Prostate gland (tissue), 2 donors: ENCODE measurements at regions not wholly inside any gene's neighbourhood (a gene's known extent, or its start where the extent isn't known, plus 50 kb on each side); places are given as distances from the start of the nearest gene placed in this dataset.

ENCODE experiments used
- DNase-seq: peaks from one replicate; pipeline ENCODE4 v3.0.0-alpha.2; 2019; ENCODE audit warnings: low spot score
- H3K27ac ChIP-seq, 2 donors: fragments of 200-600 bp; sonication (generic); 2 replicates each; pipeline ENCODE4 v1.5.1; 2017 to 2019
- H3K27me3 ChIP-seq: fragments of 200-600 bp; sonication (generic); replicated peaks from 2 replicates; pipeline ENCODE4 v1.5.1; 2019; ENCODE audit not compliant: insufficient read depth
- H3K36me3 ChIP-seq, 2 donors: fragments of 200-600 bp; sonication (generic); 1 replicate in 1 of 2; 2 replicates in 1 of 2; pipeline versions ENCODE4 v1.5.1 to v1.8.1; 2017 to 2019
- H3K4me1 ChIP-seq: fragments of 200-600 bp; sonication (generic); replicated peaks from 2 replicates; pipeline ENCODE4 v1.5.1; 2019
- H3K4me3 ChIP-seq, 2 donors: fragments of 200-600 bp; sonication (generic); 2 replicates each; pipeline ENCODE4 v1.5.1; 2017 to 2019
- H3K9me3 ChIP-seq: fragments of 200-600 bp; sonication (generic); 2 replicates; pipeline ENCODE4 v1.5.1; 2017
- POLR2A ChIP-seq: fragments of 450-650 bp; IDR thresholded peaks from one replicate; pipeline ENCODE4 v1.6.1; 2016; ENCODE audit warnings: antibody characterized with exemption, mild to moderate bottlenecking
- POLR2AphosphoS5 ChIP-seq: sonication (generic); formaldehyde crosslinking; IDR thresholded peaks from one replicate; pipeline ENCODE4 v1.6.1; 2017; ENCODE audit warnings: antibody characterized with exemption
- WGBS: methylation state at CpG from one replicate; pipeline ENCODE4 v1.1.5; 2018; 5-methylcytosine and 5-hydroxymethylcytosine counted together
- intact Hi-C: fragments of 100-400 bp; cut with DNase I; formaldehyde crosslinking; loops from one replicate; pipeline ENCODE4 v1.14.2; 2022
- TF ChIP-seq, protein P1 (sequence below), 4 experiments: fragments of 200-600 bp in 2 of 4; fragments of 450-650 bp in 2 of 4; sonication (generic) in 2 of 4; IDR thresholded peaks; 1 replicate in 3 of 4; 2 replicates in 1 of 4; pipeline ENCODE4 v1.5.1; 2016 to 2019; ENCODE audit warnings: antibody characterized with exemption in 4 of 4, mild to moderate bottlenecking in 2 of 4, moderate library complexity in 2 of 4

DNA sequence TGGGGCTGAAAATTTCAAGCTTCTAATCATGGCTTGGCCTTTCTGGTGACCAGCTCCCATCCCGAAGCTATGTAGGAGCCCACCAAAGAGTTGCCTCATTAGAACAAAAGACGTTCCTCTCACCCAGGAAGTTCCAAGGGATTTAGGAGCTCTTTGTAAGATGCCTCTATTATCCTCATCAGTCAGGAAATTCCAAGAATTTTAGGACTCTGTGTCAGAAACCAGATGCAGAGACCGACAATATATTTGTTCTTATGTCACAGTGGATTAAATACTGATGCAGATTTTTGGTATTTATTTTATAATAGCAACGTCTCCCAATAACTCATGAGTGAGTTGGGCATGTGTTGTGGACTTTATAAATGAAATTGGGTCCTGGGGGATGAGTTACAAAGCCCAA is 91.8 kb upstream of the SKOR2 start:
- TF ChIP-seq POLR2A (no peak), POLR2AphosphoS5 (no peak)
- TF ChIP-seq, protein P1, sequence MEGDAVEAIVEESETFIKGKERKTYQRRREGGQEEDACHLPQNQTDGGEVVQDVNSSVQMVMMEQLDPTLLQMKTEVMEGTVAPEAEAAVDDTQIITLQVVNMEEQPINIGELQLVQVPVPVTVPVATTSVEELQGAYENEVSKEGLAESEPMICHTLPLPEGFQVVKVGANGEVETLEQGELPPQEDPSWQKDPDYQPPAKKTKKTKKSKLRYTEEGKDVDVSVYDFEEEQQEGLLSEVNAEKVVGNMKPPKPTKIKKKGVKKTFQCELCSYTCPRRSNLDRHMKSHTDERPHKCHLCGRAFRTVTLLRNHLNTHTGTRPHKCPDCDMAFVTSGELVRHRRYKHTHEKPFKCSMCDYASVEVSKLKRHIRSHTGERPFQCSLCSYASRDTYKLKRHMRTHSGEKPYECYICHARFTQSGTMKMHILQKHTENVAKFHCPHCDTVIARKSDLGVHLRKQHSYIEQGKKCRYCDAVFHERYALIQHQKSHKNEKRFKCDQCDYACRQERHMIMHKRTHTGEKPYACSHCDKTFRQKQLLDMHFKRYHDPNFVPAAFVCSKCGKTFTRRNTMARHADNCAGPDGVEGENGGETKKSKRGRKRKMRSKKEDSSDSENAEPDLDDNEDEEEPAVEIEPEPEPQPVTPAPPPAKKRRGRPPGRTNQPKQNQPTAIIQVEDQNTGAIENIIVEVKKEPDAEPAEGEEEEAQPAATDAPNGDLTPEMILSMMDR (IDR thresholded peaks at IDR 0.05) = no peak
- Histone ChIP-seq H3K4me3 (no peak overlapping the region), H3K27ac (no peak overlapping the region), H3K4me1 (no peaks in the 10 kb centered on the region), H3K27me3 (no peaks in the 10 kb centered on the region), H3K36me3 (no peaks in the 10 kb centered on the region), H3K9me3 (no peaks in the 10 kb centered on the region)
- intact Hi-C loops = no loop called here
- no peak for DNase-seq
- 73% methylated on average over 4 of the region's 4 CpGs for WGBS

DNA sequence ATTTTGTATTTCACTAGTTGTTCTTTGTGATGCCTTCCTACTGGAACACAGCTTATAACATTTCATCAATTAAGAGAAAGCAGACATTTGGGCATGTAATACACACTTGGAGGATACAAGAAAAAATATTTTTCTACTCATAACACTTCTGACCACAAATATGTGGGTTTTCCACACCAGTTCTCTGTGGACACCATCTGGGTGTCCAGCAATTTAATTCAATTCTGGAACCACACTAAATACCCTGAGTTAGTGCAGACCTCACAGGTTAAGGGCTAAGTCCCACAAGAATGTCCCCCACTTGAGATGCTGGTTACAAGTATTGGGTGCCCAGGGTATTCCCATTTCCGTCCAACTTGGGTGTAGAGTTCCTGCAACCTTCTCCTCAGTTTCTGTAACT is 91.1 kb upstream of the SKOR2 start:
- H3K4me1 ChIP-seq = no peaks in the 10 kb centered on the region
- WGBS = 96% methylated on average over 1 of the region's 1 CpG
- no peak overlapping the region for H3K27ac ChIP-seq
- no peak for TF ChIP-seq POLR2A
- no peak for TF ChIP-seq POLR2AphosphoS5
- TF ChIP-seq, protein P1 (IDR thresholded peaks at IDR 0.05) = no peak
- H3K27me3 ChIP-seq = no peaks in the 10 kb centered on the region
- no peak overlapping the region for H3K4me3 ChIP-seq
- intact Hi-C loops = no loop called here
- H3K9me3 ChIP-seq = no peaks in the 10 kb centered on the region
- H3K36me3 ChIP-seq = no peaks in the 10 kb centered on the region
- DNase-seq = no peak

DNA sequence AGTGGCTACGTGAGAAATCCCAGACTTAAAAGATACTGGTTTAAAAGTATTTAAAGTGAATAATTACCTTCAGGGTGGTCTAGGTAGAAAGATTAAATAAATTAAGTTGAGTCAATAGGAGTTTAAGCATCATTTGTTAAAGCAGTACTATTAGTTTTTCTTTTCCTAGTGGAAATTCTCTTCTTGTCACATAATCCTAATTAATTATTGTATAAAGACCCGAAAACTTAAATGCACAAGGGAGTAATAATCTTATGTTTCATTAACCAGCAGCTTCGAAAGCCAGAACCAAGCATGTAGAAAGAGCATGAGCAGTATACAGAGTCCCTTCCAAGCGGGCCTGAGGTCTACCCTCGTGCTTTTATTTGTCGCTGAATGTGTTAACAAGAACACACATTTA is 90.2 kb upstream of the SKOR2 start:
- intact Hi-C loops = no loop called here

DNA sequence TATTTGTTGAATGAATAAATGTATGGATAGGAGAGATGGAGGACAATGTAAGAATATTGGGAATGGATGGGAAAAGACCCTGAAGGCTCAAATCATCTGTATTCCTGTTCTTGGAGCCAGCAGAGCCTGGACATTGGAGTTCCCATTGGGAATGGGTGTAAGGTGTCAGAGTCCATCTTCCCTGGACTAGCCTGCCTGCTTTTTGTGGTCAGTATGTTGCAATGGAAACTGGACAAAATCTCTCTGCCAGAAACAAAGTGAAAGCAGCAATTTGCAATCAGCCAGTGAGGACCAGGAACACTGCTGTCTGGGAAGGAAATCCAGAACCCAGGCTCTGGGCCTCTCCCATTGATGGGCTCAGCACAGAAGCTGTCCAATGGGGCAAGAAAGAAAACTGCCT is 83.5 kb upstream of the SKOR2 start:
- intact Hi-C loops = no loop called here
- DNase-seq = no peak
- Histone ChIP-seq H3K4me1 (no peaks in the 10 kb centered on the region), H3K27ac (no peak overlapping the region), H3K27me3 (no peaks in the 10 kb centered on the region), H3K4me3 (no peak overlapping the region), H3K9me3 (no peaks in the 10 kb centered on the region), H3K36me3 (no peaks in the 10 kb centered on the region)
- no peak for TF ChIP-seq POLR2AphosphoS5
- no peak for TF ChIP-seq POLR2A
- TF ChIP-seq, protein P1 (IDR thresholded peaks at IDR 0.05) = no peak

More for the DNA sequence above, 90.2 kb upstream of the SKOR2 start:
- H3K36me3 ChIP-seq = no peaks in the 10 kb centered on the region
- H3K9me3 ChIP-seq = no peaks in the 10 kb centered on the region
- TF ChIP-seq, protein P1 (IDR thresholded peaks at IDR 0.05) = no peak
- no peak for TF ChIP-seq POLR2A
- no peak for TF ChIP-seq POLR2AphosphoS5
- H3K4me3 ChIP-seq = no peak overlapping the region
- 62% methylated on average over 6 of the region's 6 CpGs for WGBS
- DNase-seq = no peak
- no peak overlapping the region for H3K27ac ChIP-seq
- H3K4me1 ChIP-seq = no peaks in the 10 kb centered on the region
- no peaks in the 10 kb centered on the region for H3K27me3 ChIP-seq

DNA sequence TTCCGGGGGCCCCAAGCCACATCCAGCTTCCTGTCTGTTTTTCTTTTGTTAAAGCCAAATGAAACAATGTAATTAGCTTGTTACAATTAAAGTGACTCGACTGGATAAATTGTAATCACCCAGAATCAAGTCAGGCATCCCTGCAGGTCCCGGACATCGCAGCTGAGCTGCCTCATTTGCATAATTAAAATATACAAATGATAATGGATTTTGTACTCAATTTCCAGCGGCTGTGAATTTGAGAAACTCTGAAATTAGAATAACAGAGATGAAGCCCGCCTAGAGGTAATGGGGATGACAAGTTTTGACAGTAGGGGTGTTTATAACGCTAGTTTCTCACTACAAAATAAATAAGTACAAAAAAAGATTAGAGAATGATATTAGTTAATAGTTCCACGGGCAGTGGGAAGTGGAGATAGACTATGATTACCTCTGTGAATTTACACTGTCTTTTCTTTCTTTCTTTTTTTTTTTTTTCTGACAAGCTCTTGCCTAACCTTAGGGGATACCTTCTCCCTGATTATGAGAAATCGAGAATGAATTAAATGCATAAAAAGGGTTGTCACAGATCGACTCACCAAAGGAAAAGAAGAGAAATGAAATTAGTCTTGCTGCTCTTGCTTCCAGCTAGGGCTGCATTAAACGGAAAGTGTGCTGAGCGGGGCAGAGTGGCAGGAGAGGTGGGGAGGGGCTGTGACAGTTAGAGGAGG is 82.6 kb upstream of the SKOR2 start:
- H3K27ac ChIP-seq = no peak overlapping the region
- H3K4me1 ChIP-seq = no peaks in the 10 kb centered on the region
- H3K27me3 ChIP-seq = no peaks in the 10 kb centered on the region
- H3K36me3 ChIP-seq = no peaks in the 10 kb centered on the region
- TF ChIP-seq POLR2A = no peak
- no peak for TF ChIP-seq POLR2AphosphoS5
- TF ChIP-seq, protein P1 (IDR thresholded peaks at IDR 0.05) = no peak
- DNase-seq = no peak
- H3K4me3 ChIP-seq = no peak overlapping the region
- WGBS = 68% methylated on average over 12 of the region's 12 CpGs
- no peaks in the 10 kb centered on the region for H3K9me3 ChIP-seq
- intact Hi-C loops = no loop called here
